ENCODE measurements at regions not wholly inside any gene's neighbourhood (a gene's known extent, or its start where the extent isn't known, plus 50 kb on each side); places are given as distances from the start of the nearest gene placed in this dataset.

GRCh38 chr1:234681990-234682389, 72.0 kb upstream of the IRF2BP2 start:
- no peak for TF ChIP-seq POLR2A (IDR thresholded peaks at IDR 0.05)
- TF ChIP-seq CTCF (IDR thresholded peaks at IDR 0.05), result no peak
